MM.1S (cell line): ENCODE measurements at regions not wholly inside any gene's neighbourhood (a gene's known extent, or its start where the extent isn't known, plus 50 kb on each side); places are given as distances from the start of the nearest gene placed in this dataset.

ENCODE experiments used
- DNase-seq: peaks from one replicate; pipeline ENCODE4 v3.0.0-alpha.2; 2015
- H2AFZ ChIP-seq: fragments of 300-600 bp; sonication (generic); 2 replicates; pipeline ENCODE4 v1.6.0; 2016; ENCODE audit warnings: antibody characterized with exemption, low read length
- H3F3A ChIP-seq: fragments of 300-600 bp; sonication (generic); 2 replicates; pipeline ENCODE4 v1.6.1; 2016; ENCODE audit warnings: mild to moderate bottlenecking, antibody characterized with exemption, low read length, moderate library complexity, mixed read lengths; ENCODE audit not compliant: insufficient read depth
- H3K27ac ChIP-seq: fragments of 300-600 bp; sonication (generic); 2 replicates; pipeline ENCODE4 v1.5.1; 2016; ENCODE audit warnings: mild to moderate bottlenecking, low read length
- H3K27me3 ChIP-seq: fragments of 300-600 bp; sonication (generic); replicated peaks from 2 replicates; pipeline ENCODE4 v1.6.0; 2016; ENCODE audit warnings: low read length; ENCODE audit not compliant: insufficient read depth
- H3K36me3 ChIP-seq: fragments of 300-600 bp; sonication (generic); replicated peaks from 2 replicates; pipeline ENCODE4 v1.6.1; 2016; ENCODE audit warnings: mild to moderate bottlenecking, low read length, mixed read lengths; ENCODE audit not compliant: insufficient read depth
- H3K4me1 ChIP-seq: fragments of 300-600 bp; sonication (generic); 2 replicates; pipeline ENCODE4 v1.6.1; 2016; ENCODE audit warnings: low read length, mixed read lengths
- H3K4me2 ChIP-seq: fragments of 300-600 bp; sonication (generic); 2 replicates; pipeline ENCODE4 v1.6.0; 2016; ENCODE audit warnings: low read depth, low read length
- H3K4me3 ChIP-seq: fragments of 300-600 bp; sonication (generic); 2 replicates; pipeline ENCODE4 v1.5.1; 2016; ENCODE audit warnings: low read length, mixed read lengths
- H3K79me2 ChIP-seq: fragments of 300-600 bp; sonication (generic); 2 replicates; pipeline ENCODE4 v1.6.1; 2016; ENCODE audit warnings: mixed run types, low read length, mixed read lengths
- H3K9ac ChIP-seq: fragments of 300-600 bp; sonication (generic); 2 replicates; pipeline ENCODE4 v1.6.1; 2016; ENCODE audit warnings: low read length, mixed read lengths
- H3K9me2 ChIP-seq: fragments of 300-600 bp; sonication (generic); replicated peaks from 2 replicates; pipeline ENCODE4 v1.6.1; 2016; ENCODE audit warnings: mild to moderate bottlenecking, low read length, mixed read lengths; ENCODE audit not compliant: insufficient read depth
- H3K9me3 ChIP-seq: fragments of 300-600 bp; sonication (generic); replicated peaks from 2 replicates; pipeline ENCODE4 v1.6.1; 2016; ENCODE audit warnings: mild to moderate bottlenecking, low read length, mixed read lengths; ENCODE audit not compliant: insufficient read depth
- H4K20me1 ChIP-seq: fragments of 300-600 bp; sonication (generic); 2 replicates; pipeline ENCODE4 v1.6.1; 2016; ENCODE audit warnings: mild to moderate bottlenecking, low read length, moderate library complexity, mixed read lengths; ENCODE audit not compliant: insufficient read depth
- CTCF ChIP-seq: fragments of 300-600 bp; sonication (generic); IDR thresholded peaks from 2 replicates; pipeline ENCODE4 v1.5.1; 2016; ENCODE audit warnings: antibody characterized with exemption, low read length, mixed read lengths
- EZH2 ChIP-seq: fragments of 300-600 bp; sonication (generic); optimal IDR thresholded peaks from 2 replicates; pipeline ENCODE3; 2017; ENCODE audit warnings: low read depth, mild to moderate bottlenecking, antibody characterized with exemption, low read length, mixed read lengths
- EZH2phosphoT487 ChIP-seq: fragments of 300-600 bp; sonication (generic); IDR thresholded peaks from 2 replicates; pipeline ENCODE4 v1.6.1; 2018; ENCODE audit warnings: antibody characterized with exemption, low read length

GRCh38 chr3:135887220-135887619 lies 78.3 kb upstream of the PPP2R3A start:
- no peak for TF ChIP-seq CTCF
- TF ChIP-seq EZH2phosphoT487, result no peak
- Histone ChIP-seq H3K27me3 (no peaks in the 10 kb centered on the region), H3K27ac (no peak overlapping the region), H3K4me3 (no peak overlapping the region), H4K20me1 (no peaks in the 10 kb centered on the region), H3K4me2 (no peak overlapping the region), H2AFZ (no peak overlapping the region), H3K9me3 (no peaks in the 10 kb centered on the region), H3K4me1 (no peaks in the 10 kb centered on the region), H3F3A (no peaks in the 10 kb centered on the region), H3K36me3 (no peaks in the 10 kb centered on the region), H3K79me2 (no peaks in the 10 kb centered on the region), H3K9ac (no peak overlapping the region), H3K9me2 (no peaks in the 10 kb centered on the region)
- DNase-seq, result no peak

GRCh38 chr3:135889443-135889842 lies 76.1 kb upstream of the PPP2R3A start:
- Histone ChIP-seq H3K4me3 (no peak overlapping the region), H3K9ac (no peak overlapping the region), H3F3A (no peaks in the 10 kb centered on the region), H3K4me2 (no peak overlapping the region), H3K9me3 (no peaks in the 10 kb centered on the region), H3K27ac (no peak overlapping the region), H3K79me2 (no peaks in the 10 kb centered on the region), H3K4me1 (no peaks in the 10 kb centered on the region), H2AFZ (no peak overlapping the region), H3K36me3 (no peaks in the 10 kb centered on the region), H4K20me1 (no peaks in the 10 kb centered on the region), H3K27me3 (no peaks in the 10 kb centered on the region), H3K9me2 (no peaks in the 10 kb centered on the region)
- DNase-seq, result no peak
- TF ChIP-seq EZH2, result no peak
- no peak for TF ChIP-seq CTCF
- no peak for TF ChIP-seq EZH2phosphoT487

GRCh38 chr3:135891121-135891520 lies 74.4 kb upstream of the PPP2R3A start:
- no peak overlapping the region for H3K9ac ChIP-seq
- H3K4me3 ChIP-seq, result no peak overlapping the region
- H3K27me3 ChIP-seq, result no peaks in the 10 kb centered on the region
- no peaks in the 10 kb centered on the region for H3K9me3 ChIP-seq
- H3K4me2 ChIP-seq, result no peak overlapping the region
- no peaks in the 10 kb centered on the region for H3K9me2 ChIP-seq
- H3K79me2 ChIP-seq, result no peaks in the 10 kb centered on the region
- DNase-seq, result no peak
- no peaks in the 10 kb centered on the region for H3K36me3 ChIP-seq
- H3K4me1 ChIP-seq, result no peaks in the 10 kb centered on the region
- H2AFZ ChIP-seq, result no peak overlapping the region
- TF ChIP-seq EZH2phosphoT487 (no peak), CTCF (no peak), EZH2 (no peak)
- no peak overlapping the region for H3K27ac ChIP-seq
- H3F3A ChIP-seq, result no peaks in the 10 kb centered on the region
- no peaks in the 10 kb centered on the region for H4K20me1 ChIP-seq
